ENCODE measurements at regions not wholly inside any gene's neighbourhood (a gene's known extent, or its start where the extent isn't known, plus 50 kb on each side); places are given as distances from the start of the nearest gene placed in this dataset.

DNA sequence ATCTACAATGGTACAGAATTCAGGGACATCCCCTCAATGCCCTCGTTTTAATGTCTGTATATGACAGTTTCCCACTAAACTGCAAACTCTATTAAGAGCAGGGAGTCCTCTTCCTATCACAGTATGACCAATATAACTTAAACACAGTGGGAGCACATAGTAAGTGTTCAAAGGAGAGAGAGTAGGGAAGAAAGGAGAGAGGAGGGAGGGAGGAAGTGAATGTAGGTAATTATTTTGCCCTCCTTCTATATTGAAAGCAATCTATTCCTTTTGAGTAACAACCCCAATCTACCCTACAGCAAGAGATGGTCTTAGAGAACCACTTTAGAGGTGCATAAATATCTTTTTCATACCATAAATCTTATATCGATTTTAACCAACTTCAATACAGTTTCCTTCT, 121.4 kb downstream of the MRPL39 start:
- TF ChIP-seq POLR2AphosphoS5 (IDR thresholded peaks at IDR 0.05; ENCODE audit: low read depth, low read length) = no peak
- peak; percentile 67 for TF ChIP-seq SPI1 (IDR thresholded peaks at IDR 0.05; ENCODE audit: low read depth, low read length)
- no peak for TF ChIP-seq POLR2A (IDR thresholded peaks at IDR 0.05; ENCODE audit: low read depth, low read length)
- TF ChIP-seq TAF1 (IDR thresholded peaks at IDR 0.05; ENCODE audit: low read depth, low read length) = no peak
- TF ChIP-seq POU2F2 (IDR thresholded peaks at IDR 0.05; ENCODE audit: low read depth, low read length) = no peak
- no peak for TF ChIP-seq PAX5 (IDR thresholded peaks at IDR 0.05; ENCODE audit: insufficient read depth, low read length, severe bottlenecking)
